T-helper 17 cell (primary cell): ENCODE measurements at regions not wholly inside any gene's neighbourhood (a gene's known extent, or its start where the extent isn't known, plus 50 kb on each side); places are given as distances from the start of the nearest gene placed in this dataset.
"Not testable (repeated sequence)": the region's sequence is repeated elsewhere in the genome, so short reads cannot be mapped to it uniquely, and the experiment has no call there.

Experiments used
- ATAC-seq: fragments of 150-1000 bp; cut with Tn5 transposase; 2 replicates; pipeline ENCODE4 v1.10.0; 2021; ENCODE audit warnings: mild to moderate bottlenecking, moderate library complexity
- DNase-seq, 3 donors: peaks; one replicate each; pipeline versions ENCODE4 v3.0.0 to v3.0.0-alpha.2; 2020 to 2021
- H3K9me3 ChIP-seq: one replicate; pipeline ENCODE4 v1.7.0; 2013; ENCODE audit warnings: low read length, mild to moderate bottlenecking; ENCODE audit not compliant: control insufficient read depth, poor library complexity, severe bottlenecking
- H3K27ac Mint-ChIP-seq: one replicate; pipeline ENCODE4 v1.8.0; 2022; ENCODE audit warnings: mild to moderate bottlenecking, moderate library complexity, mixed read lengths
- H3K27me3 Mint-ChIP-seq: one replicate; pipeline ENCODE4 v1.8.0; 2022; ENCODE audit warnings: mixed read lengths
- H3K36me3 Mint-ChIP-seq: one replicate; pipeline ENCODE4 v1.8.0; 2022; ENCODE audit warnings: low read depth, mixed read lengths
- H3K4me1 Mint-ChIP-seq: one replicate; pipeline ENCODE4 v1.8.0; 2022; ENCODE audit warnings: mild to moderate bottlenecking, mixed read lengths
- H3K4me3 Mint-ChIP-seq: one replicate; pipeline ENCODE4 v1.8.0; 2022; ENCODE audit warnings: mild to moderate bottlenecking, moderate library complexity, mixed read lengths

GRCh38 chr6:121557146-121557940, 121.9 kb downstream of the GJA1 start:
- no peaks in the 10 kb centered on the region for H3K9me3 ChIP-seq
- no peaks in the 10 kb centered on the region for H3K4me1 Mint-ChIP-seq
- H3K36me3 Mint-ChIP-seq = no peaks in the 10 kb centered on the region
- H3K27ac Mint-ChIP-seq = no peak overlapping the region
- ATAC-seq (no peak), DNase-seq (no peak)
- no peaks in the 10 kb centered on the region for H3K27me3 Mint-ChIP-seq
- H3K4me3 Mint-ChIP-seq = no peak overlapping the region

GRCh38 chr6:121559611-121560269, 124.3 kb downstream of the GJA1 start:
- no peak overlapping the region for H3K27ac Mint-ChIP-seq
- DNase-seq (no peak), ATAC-seq (no peak)
- no peaks in the 10 kb centered on the region for H3K9me3 ChIP-seq
- H3K36me3 Mint-ChIP-seq = no peaks in the 10 kb centered on the region
- no peaks in the 10 kb centered on the region for H3K4me1 Mint-ChIP-seq
- no peak overlapping the region for H3K4me3 Mint-ChIP-seq
- no peaks in the 10 kb centered on the region for H3K27me3 Mint-ChIP-seq

GRCh38 chr6:121560476-121560875, 125.0 kb downstream of the GJA1 start:
- Mint-ChIP-seq H3K27me3 (no peaks in the 10 kb centered on the region), H3K27ac (no peak overlapping the region), H3K36me3 (no peaks in the 10 kb centered on the region), H3K4me3 (no peak overlapping the region), H3K4me1 (no peaks in the 10 kb centered on the region)
- DNase-seq (no peak), ATAC-seq (no peak)
- H3K9me3 ChIP-seq = no peaks in the 10 kb centered on the region

GRCh38 chr6:121563286-121563685, 127.8 kb downstream of the GJA1 start:
- ATAC-seq = no peak
- no peaks in the 10 kb centered on the region for H3K4me1 Mint-ChIP-seq

GRCh38 chr6:121564529-121564928, 129.1 kb downstream of the GJA1 start:
- not testable (repeated sequence) for H3K36me3 Mint-ChIP-seq, H3K9me3 ChIP-seq, ATAC-seq, H3K27ac Mint-ChIP-seq, H3K4me3 Mint-ChIP-seq, H3K27me3 Mint-ChIP-seq, H3K4me1 Mint-ChIP-seq, DNase-seq

More at GRCh38 chr6:121563286-121563685, 127.8 kb downstream of the GJA1 start:
- Mint-ChIP-seq H3K27ac (no peak overlapping the region), H3K4me3 (no peak overlapping the region), H3K27me3 (no peaks in the 10 kb centered on the region), H3K36me3 (no peaks in the 10 kb centered on the region)
- no peak for DNase-seq
- no peaks in the 10 kb centered on the region for H3K9me3 ChIP-seq

DNA sequence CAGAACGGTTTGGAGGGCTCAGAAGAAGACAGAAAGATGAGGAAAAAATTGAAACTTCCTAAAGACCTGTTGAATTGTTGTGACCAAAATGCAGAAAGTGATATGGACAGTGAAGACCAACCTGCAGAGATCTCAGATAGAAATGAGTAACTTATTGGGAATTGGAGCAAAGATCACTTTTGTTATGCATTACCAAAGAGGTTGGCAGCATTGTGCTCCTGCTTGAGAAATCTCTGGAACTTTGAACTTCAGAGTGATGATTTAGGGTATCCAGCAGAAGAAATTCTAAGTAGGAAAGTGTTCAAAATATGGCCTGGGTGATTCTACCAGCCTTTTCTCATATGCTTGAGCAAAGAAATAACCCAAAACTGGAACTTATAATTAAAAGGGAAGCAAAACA, 136.0 kb downstream of the GJA1 start:
- no peaks in the 10 kb centered on the region for H3K27me3 Mint-ChIP-seq
- DNase-seq (no peak), ATAC-seq (no peak)
- no peak overlapping the region for H3K4me3 Mint-ChIP-seq
- no peaks in the 10 kb centered on the region for H3K36me3 Mint-ChIP-seq
- H3K9me3 ChIP-seq = no peaks in the 10 kb centered on the region
- peaks cover 4% of the 10 kb centered on the region for H3K4me1 Mint-ChIP-seq
- no peak overlapping the region for H3K27ac Mint-ChIP-seq

- no peaks in the 10 kb centered on the region for H3K27me3 Mint-ChIP-seq
- DNase-seq = no peak
- H3K27ac Mint-ChIP-seq = no peak overlapping the region
- H3K9me3 ChIP-seq = no peaks in the 10 kb centered on the region
- H3K36me3 Mint-ChIP-seq = no peaks in the 10 kb centered on the region
- no peak for ATAC-seq
- H3K4me3 Mint-ChIP-seq = no peak overlapping the region
- peaks cover 4% of the 10 kb centered on the region for H3K4me1 Mint-ChIP-seq
Observed at GRCh38 chr6:121573481-121573880, 138.0 kb downstream of the GJA1 start.

DNA sequence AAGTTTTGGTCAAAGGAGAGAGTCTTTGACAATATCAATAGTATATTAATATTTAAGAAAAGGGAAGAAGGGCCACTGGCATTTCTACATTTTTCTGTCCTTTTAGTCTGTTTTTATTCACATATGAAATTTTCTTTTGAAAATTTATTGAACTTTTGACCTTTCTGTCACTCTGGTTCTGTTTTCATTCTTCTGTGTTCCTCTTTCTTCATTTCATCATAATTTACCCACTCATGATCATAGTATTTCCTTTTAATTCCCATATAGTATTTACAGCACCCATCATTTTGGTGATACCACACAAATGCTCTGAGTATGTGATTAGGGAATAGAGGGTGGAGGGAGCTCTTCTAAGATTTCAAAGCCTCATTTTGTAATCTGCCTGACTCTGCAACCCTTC, 142.8 kb downstream of the GJA1 start:
- Mint-ChIP-seq H3K27ac (no peak overlapping the region), H3K4me1 (peaks cover 4% of the 10 kb centered on the region), H3K27me3 (no peaks in the 10 kb centered on the region), H3K4me3 (no peak overlapping the region), H3K36me3 (no peaks in the 10 kb centered on the region)
- no peaks in the 10 kb centered on the region for H3K9me3 ChIP-seq
- no peak for DNase-seq
- ATAC-seq = no peak

DNA sequence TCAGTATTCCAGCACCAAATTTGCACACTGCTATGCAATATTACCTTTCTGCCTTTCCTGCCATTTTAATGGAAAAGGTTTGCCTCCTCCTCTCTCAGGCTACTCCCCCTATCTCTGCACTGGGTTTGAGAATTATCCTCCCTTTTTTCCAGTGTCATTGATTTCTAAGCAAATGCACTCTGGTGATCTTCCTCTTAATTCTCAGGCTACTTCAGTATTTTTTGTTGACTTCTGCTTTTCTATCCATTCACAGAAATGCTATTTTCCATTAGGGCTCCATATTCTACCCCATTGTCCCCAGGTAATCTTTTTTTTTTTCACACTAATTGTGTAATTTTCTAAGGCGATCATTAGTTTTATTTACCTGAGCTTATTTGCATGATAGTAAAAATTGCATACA, 144.0 kb downstream of the GJA1 start:
- H3K9me3 ChIP-seq = no peaks in the 10 kb centered on the region
- no peak for DNase-seq
- H3K4me1 Mint-ChIP-seq = no peaks in the 10 kb centered on the region

DNA sequence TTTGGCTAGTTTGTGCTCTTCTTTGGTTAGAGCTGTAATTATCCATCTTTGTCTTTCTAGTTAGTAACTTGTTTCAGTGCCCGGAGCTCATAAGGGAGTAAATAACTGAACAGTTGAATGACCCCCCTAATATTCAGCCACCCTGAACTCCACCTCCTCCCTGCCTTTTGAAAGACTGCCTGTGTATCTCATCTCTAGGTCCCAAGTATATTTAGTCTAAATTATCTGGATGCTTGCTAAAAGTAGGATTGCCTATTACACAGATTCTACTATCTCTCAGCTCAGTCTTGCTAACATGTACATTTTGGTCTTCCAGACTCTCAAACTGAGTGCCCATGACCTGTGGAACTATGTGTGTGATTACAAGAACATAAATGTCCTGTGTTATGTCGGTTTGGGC, 145.9 kb downstream of the GJA1 start:
- ATAC-seq = no peak
- DNase-seq = no peak
- no peaks in the 10 kb centered on the region for H3K36me3 Mint-ChIP-seq

More for the DNA sequence above, 144.0 kb downstream of the GJA1 start:
- Mint-ChIP-seq H3K4me3 (no peak overlapping the region), H3K27me3 (no peaks in the 10 kb centered on the region), H3K36me3 (no peaks in the 10 kb centered on the region), H3K27ac (no peak overlapping the region)
- ATAC-seq = no peak

DNA sequence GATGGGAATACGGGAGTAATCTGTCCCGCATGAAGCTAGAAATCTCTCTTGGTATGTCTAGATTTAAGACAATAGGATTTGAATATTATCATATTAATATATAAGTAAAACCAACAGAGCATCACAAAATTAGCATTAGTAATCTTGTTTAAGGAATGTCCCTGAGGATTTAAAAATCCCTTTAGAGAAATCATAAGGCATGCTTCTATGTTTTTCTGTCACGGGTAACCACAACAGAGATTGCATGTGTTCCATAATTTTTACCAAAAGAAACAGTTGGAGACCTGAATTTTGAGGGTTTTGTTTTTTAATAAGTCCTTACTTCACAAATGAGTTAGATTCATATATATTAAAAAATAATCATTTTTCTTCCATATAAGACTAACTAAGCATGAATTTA, 146.8 kb downstream of the GJA1 start:
- ATAC-seq = no peak
- no peaks in the 10 kb centered on the region for H3K27me3 Mint-ChIP-seq
- no peak overlapping the region for H3K27ac Mint-ChIP-seq
- H3K9me3 ChIP-seq = no peaks in the 10 kb centered on the region
- H3K36me3 Mint-ChIP-seq = no peaks in the 10 kb centered on the region
- no peak for DNase-seq
- H3K4me1 Mint-ChIP-seq = no peaks in the 10 kb centered on the region
- H3K4me3 Mint-ChIP-seq = no peak overlapping the region

More for the DNA sequence above, 145.9 kb downstream of the GJA1 start:
- no peaks in the 10 kb centered on the region for H3K9me3 ChIP-seq
- Mint-ChIP-seq H3K27ac (no peak overlapping the region), H3K4me1 (no peaks in the 10 kb centered on the region), H3K4me3 (no peak overlapping the region), H3K27me3 (no peaks in the 10 kb centered on the region)

DNA sequence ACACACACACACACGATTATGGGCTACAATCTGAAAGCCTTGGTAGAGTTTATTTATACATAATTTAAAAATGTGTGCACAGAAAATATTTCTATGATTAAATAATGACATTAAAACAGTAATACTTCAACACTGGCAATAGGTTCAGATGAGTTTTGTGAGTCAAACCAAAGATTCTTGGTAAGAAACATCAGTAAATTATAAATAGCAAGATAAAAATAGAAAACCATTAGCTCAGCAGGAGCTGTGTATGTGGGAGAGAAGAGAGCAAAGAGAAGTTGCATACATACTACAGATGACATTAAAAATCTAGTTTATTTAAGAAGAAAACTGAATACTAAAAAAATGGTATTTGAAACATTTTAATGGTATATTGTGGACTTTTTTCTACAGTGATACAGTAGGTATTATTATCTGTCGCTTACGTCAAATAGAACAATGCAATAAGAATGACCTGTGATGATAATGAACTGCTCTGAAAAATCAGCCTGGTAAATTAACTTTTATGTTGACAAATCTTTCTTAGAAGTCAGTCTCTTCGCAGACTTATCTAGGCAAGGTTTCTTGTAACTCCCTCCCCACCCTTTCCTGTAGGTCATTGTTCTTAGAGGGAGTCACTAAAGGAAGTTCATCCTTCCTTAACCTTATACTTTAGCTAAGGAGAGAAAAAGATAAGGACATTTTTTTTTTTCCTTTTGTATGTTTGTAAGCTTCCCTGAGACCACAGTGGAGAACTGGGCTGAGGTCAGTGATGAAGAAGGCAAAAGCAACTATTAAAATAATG, 149.3 kb downstream of the GJA1 start:
- ATAC-seq (no peak), DNase-seq (no peak)
- Mint-ChIP-seq H3K27me3 (peaks cover 4% of the 10 kb centered on the region), H3K36me3 (no peaks in the 10 kb centered on the region), H3K27ac (no peak overlapping the region), H3K4me1 (no peaks in the 10 kb centered on the region), H3K4me3 (no peak overlapping the region)
- H3K9me3 ChIP-seq = no peaks in the 10 kb centered on the region

DNA sequence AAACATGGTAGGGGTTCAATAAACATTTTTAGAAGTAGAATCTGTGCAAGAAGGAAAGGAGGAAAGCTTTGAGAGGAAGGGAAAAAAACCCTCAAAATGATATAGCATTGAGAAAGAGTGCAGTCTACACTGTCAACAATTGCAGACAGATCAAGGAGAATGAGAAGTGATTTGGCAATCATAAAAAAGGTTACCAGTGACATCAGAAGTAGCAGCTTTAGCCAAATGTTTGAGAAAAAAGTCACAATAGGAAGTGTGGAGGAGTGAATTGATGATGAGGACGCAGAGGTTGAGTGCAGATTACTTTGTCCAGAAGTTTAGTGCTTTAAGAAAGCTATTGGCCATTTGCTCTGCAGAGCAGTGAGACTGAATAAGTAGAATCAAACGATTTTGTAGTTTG, 155.0 kb downstream of the GJA1 start:
- H3K27me3 Mint-ChIP-seq = peaks cover 4% of the 10 kb centered on the region
- H3K9me3 ChIP-seq = no peaks in the 10 kb centered on the region
- no peak overlapping the region for H3K27ac Mint-ChIP-seq
- ATAC-seq (no peak), DNase-seq (no peak)
- H3K36me3 Mint-ChIP-seq = no peaks in the 10 kb centered on the region
- H3K4me1 Mint-ChIP-seq = no peaks in the 10 kb centered on the region
- no peak overlapping the region for H3K4me3 Mint-ChIP-seq
